Panc1 (cell line): ENCODE measurements at regions not wholly inside any gene's neighbourhood (a gene's known extent, or its start where the extent isn't known, plus 50 kb on each side); places are given as distances from the start of the nearest gene placed in this dataset.

Experiments
- ATAC-seq: fragments of 200-7000 bp; cut with Tn5 transposase; 2 replicates; pipeline ENCODE4 v1.9.1; 2020; ENCODE audit warnings: mild to moderate bottlenecking, moderate library complexity
- BruUV-seq: library from RNA; stranded (reverse); fragments of 400-500 nt; replicated peaks from 2 replicates; lab custom pipeline; 2021; lab: Mats Ljungman, UMichigan
- CTCF ChIA-PET: fragments of 300-600 bp; sonication (Branson Sonifier 250); formaldehyde crosslinking; loops from one replicate; lab custom pipeline; 2022; ENCODE audit warnings: antibody characterized with exemption; lab: Charles Lee
- POLR2A ChIA-PET: fragments of 300-600 bp; sonication (Branson Sonifier 250); formaldehyde crosslinking; loops from one replicate; lab custom pipeline; 2022; ENCODE audit warnings: antibody characterized with exemption; lab: Charles Lee
- DNase-seq: peaks from one replicate; pipeline ENCODE4 v3.0.0-alpha.2; 2010; ENCODE audit warnings: low read depth, low spot score
- H3K27ac ChIP-seq: 2 replicates; pipeline ENCODE4 v1.5.1; 2011; ENCODE audit warnings: mild to moderate bottlenecking, low read length, inconsistent platforms
- H3K27me3 ChIP-seq: fragments of 200-500 bp; sonication (Bioruptor generic); 2 replicates; pipeline ENCODE4 v1.6.0; 2014; ENCODE audit warnings: low read length, inconsistent platforms; ENCODE audit not compliant: control insufficient read depth, insufficient read depth
- H3K36me3 ChIP-seq: fragments of 200-500 bp; sonication (Bioruptor generic); 2 replicates; pipeline ENCODE4 v1.5.1; 2014; ENCODE audit warnings: inconsistent platforms, mild to moderate bottlenecking, low read length, moderate library complexity; ENCODE audit not compliant: control insufficient read depth, insufficient read depth
- H3K4me1 ChIP-seq: 2 replicates; pipeline ENCODE4 v1.5.1; 2011; ENCODE audit warnings: inconsistent platforms, mild to moderate bottlenecking, low read length, moderate library complexity; ENCODE audit not compliant: control insufficient read depth, insufficient read depth
- H3K4me3 ChIP-seq, 2 experiments: 2 replicates each; pipeline ENCODE4 v1.5.1; 2011 to 2012; ENCODE audit warnings: low read depth in 2 of 2, low read length in 2 of 2, mild to moderate bottlenecking in 2 of 2, inconsistent platforms in 1 of 2, moderate library complexity in 1 of 2
- H3K9me3 ChIP-seq: fragments of 200-500 bp; sonication (Bioruptor generic); 2 replicates; pipeline ENCODE4 v1.5.1; 2014; ENCODE audit warnings: low read depth, mild to moderate bottlenecking, inconsistent platforms, low read length, moderate library complexity; ENCODE audit not compliant: control insufficient read depth, insufficient read depth
- POLR2AphosphoS5 ChIP-seq: IDR thresholded peaks from 2 replicates; pipeline ENCODE4 v1.6.1; 2012; ENCODE audit warnings: mild to moderate bottlenecking, low read depth, low read length, moderate library complexity
- SIN3A ChIP-seq: IDR thresholded peaks from 2 replicates; pipeline ENCODE4 v1.6.1; 2012; ENCODE audit warnings: low read depth, mild to moderate bottlenecking, low read length, moderate library complexity, borderline replicate concordance; ENCODE audit not compliant: insufficient read depth
- TCF7L2 ChIP-seq: IDR thresholded peaks from 2 replicates; pipeline ENCODE4 v1.6.1; 2011; ENCODE audit warnings: mild to moderate bottlenecking, low read depth, low read length, inconsistent platforms
- in situ Hi-C: cut with HindIII; loops from 2 replicates; pipeline ENCODE4 v1.10.0; 2016; ENCODE audit warnings: low sequenced_read_pairs, low pct_unique_long_range_greater_than_20kb
- intact Hi-C: fragments of 100-400 bp; cut with micrococcal nuclease; formaldehyde crosslinking; loops from one replicate; pipeline ENCODE4 v1.10.0; 2022; ENCODE audit not compliant: unreplicated experiment
- TF ChIP-seq, protein P1 (sequence below), 2 experiments: IDR thresholded peaks; 2 replicates each; pipeline ENCODE4 v1.6.1; 2011 to 2012; ENCODE audit warnings: low read depth in 2 of 2, control low read depth in 1 of 2, low read length in 1 of 2, mild to moderate bottlenecking in 1 of 2, moderate library complexity in 1 of 2; ENCODE audit not compliant: insufficient read depth in 1 of 2
- TF ChIP-seq, protein P2 (sequence below): fragments of 450-650 bp; IDR thresholded peaks from 2 replicates; pipeline ENCODE4 v1.5.1; 2017; ENCODE audit warnings: mild to moderate bottlenecking

GRCh38 chr7:3234851-3235250 is 66.2 kb upstream of the SDK1 start:
- in situ Hi-C loops (no loop called here), intact Hi-C loops (no loop called here)
- TF ChIP-seq SIN3A: no peak
- no peak for TF ChIP-seq TCF7L2
- TF ChIP-seq, protein P1, sequence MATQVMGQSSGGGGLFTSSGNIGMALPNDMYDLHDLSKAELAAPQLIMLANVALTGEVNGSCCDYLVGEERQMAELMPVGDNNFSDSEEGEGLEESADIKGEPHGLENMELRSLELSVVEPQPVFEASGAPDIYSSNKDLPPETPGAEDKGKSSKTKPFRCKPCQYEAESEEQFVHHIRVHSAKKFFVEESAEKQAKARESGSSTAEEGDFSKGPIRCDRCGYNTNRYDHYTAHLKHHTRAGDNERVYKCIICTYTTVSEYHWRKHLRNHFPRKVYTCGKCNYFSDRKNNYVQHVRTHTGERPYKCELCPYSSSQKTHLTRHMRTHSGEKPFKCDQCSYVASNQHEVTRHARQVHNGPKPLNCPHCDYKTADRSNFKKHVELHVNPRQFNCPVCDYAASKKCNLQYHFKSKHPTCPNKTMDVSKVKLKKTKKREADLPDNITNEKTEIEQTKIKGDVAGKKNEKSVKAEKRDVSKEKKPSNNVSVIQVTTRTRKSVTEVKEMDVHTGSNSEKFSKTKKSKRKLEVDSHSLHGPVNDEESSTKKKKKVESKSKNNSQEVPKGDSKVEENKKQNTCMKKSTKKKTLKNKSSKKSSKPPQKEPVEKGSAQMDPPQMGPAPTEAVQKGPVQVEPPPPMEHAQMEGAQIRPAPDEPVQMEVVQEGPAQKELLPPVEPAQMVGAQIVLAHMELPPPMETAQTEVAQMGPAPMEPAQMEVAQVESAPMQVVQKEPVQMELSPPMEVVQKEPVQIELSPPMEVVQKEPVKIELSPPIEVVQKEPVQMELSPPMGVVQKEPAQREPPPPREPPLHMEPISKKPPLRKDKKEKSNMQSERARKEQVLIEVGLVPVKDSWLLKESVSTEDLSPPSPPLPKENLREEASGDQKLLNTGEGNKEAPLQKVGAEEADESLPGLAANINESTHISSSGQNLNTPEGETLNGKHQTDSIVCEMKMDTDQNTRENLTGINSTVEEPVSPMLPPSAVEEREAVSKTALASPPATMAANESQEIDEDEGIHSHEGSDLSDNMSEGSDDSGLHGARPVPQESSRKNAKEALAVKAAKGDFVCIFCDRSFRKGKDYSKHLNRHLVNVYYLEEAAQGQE (IDR thresholded peaks at IDR 0.05; ENCODE audit: insufficient read depth in 1 of 2, low read depth in 2 of 2, low read length in 1 of 2): no peak
- no peak for TF ChIP-seq POLR2AphosphoS5
- TF ChIP-seq, protein P2, sequence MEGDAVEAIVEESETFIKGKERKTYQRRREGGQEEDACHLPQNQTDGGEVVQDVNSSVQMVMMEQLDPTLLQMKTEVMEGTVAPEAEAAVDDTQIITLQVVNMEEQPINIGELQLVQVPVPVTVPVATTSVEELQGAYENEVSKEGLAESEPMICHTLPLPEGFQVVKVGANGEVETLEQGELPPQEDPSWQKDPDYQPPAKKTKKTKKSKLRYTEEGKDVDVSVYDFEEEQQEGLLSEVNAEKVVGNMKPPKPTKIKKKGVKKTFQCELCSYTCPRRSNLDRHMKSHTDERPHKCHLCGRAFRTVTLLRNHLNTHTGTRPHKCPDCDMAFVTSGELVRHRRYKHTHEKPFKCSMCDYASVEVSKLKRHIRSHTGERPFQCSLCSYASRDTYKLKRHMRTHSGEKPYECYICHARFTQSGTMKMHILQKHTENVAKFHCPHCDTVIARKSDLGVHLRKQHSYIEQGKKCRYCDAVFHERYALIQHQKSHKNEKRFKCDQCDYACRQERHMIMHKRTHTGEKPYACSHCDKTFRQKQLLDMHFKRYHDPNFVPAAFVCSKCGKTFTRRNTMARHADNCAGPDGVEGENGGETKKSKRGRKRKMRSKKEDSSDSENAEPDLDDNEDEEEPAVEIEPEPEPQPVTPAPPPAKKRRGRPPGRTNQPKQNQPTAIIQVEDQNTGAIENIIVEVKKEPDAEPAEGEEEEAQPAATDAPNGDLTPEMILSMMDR: no peak
- H3K4me3 ChIP-seq: no peak overlapping the region
- no peak for ATAC-seq
- DNase-seq: no peak
- no TSS peak for BruUV-seq
- no peaks in the 10 kb centered on the region for H3K36me3 ChIP-seq
- H3K4me1 ChIP-seq: no peaks in the 10 kb centered on the region; the same call in 1 of the 2 replicates
- no peak overlapping the region for H3K27ac ChIP-seq
- ChIA-PET POLR2A (no interaction called here), CTCF (no interaction called here)
- H3K27me3 ChIP-seq: no peaks in the 10 kb centered on the region
- H3K9me3 ChIP-seq: peaks cover 20% of the 10 kb centered on the region; the same call in 1 of the 2 replicates

DNA sequence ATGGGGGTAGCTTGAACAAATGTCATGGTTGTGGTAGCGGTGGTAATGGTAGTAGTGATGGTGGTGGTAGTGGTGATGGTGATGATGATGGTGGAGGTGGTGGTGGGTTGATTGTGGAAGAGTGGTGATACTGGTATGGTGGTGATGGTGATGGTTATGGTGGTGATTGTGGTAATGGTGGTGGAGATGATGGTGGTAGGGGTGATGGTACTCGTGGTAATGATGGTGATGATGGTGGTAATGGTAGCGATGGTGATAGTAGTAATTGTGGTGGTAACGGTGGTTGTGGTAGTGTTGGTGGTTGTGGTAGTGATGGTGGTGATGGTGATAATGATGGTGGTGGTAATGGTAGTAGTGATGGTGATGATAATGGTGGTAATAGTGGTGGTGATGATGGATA is 65.7 kb upstream of the SDK1 start:
- no peaks in the 10 kb centered on the region; the same call in 1 of the 2 replicates for H3K4me1 ChIP-seq
- BruUV-seq: no TSS peak
- H3K27ac ChIP-seq: no peak overlapping the region
- no peak for TF ChIP-seq TCF7L2
- TF ChIP-seq POLR2AphosphoS5: no peak
- TF ChIP-seq, protein P2: no peak
- no peak for TF ChIP-seq SIN3A
- TF ChIP-seq, protein P1 (IDR thresholded peaks at IDR 0.05; ENCODE audit: insufficient read depth in 1 of 2, low read depth in 2 of 2, low read length in 1 of 2): no peak
- ATAC-seq: no peak
- ChIA-PET POLR2A (no interaction called here), CTCF (no interaction called here)
- in situ Hi-C loops: no loop called here
- intact Hi-C loops: no loop called here
- no peak for DNase-seq
- no peaks in the 10 kb centered on the region for H3K27me3 ChIP-seq
- no peak overlapping the region for H3K4me3 ChIP-seq
- H3K36me3 ChIP-seq: no peaks in the 10 kb centered on the region
- peaks cover 20% of the 10 kb centered on the region; the same call in 1 of the 2 replicates for H3K9me3 ChIP-seq
